Central memory CD8-positive, alpha-beta T cell (primary cell): ENCODE measurements at regions not wholly inside any gene's neighbourhood (a gene's known extent, or its start where the extent isn't known, plus 50 kb on each side); places are given as distances from the start of the nearest gene placed in this dataset.

Experiments
- ATAC-seq: fragments of 150-1000 bp; cut with Tn5 transposase; replicated peaks from 2 replicates; pipeline ENCODE4 v1.10.0; 2022; ENCODE audit warnings: mild to moderate bottlenecking, moderate FRiP score, moderate number of reproducible peaks; ENCODE audit not compliant: poor library complexity, severe bottlenecking; ENCODE audit errors: extremely low read depth
- DNase-seq, 2 donors: peaks; one replicate each; pipeline ENCODE4 v3.0.0; 2021; ENCODE audit warnings: low spot score in 2 of 2
- H3K27ac Mint-ChIP-seq: one replicate; pipeline ENCODE4 v1.8.0; 2022; ENCODE audit warnings: low read depth, mild to moderate bottlenecking, moderate library complexity, mixed read lengths
- H3K27me3 Mint-ChIP-seq: one replicate; pipeline ENCODE4 v1.8.0; 2022; ENCODE audit warnings: mixed read lengths
- H3K36me3 Mint-ChIP-seq: one replicate; pipeline ENCODE4 v1.8.0; 2022; ENCODE audit warnings: mild to moderate bottlenecking, moderate library complexity, mixed read lengths; ENCODE audit not compliant: insufficient read depth
- H3K4me1 Mint-ChIP-seq: one replicate; pipeline ENCODE4 v1.8.0; 2022; ENCODE audit warnings: mixed read lengths
- H3K4me3 Mint-ChIP-seq: one replicate; pipeline ENCODE4 v1.8.0; 2022; ENCODE audit warnings: mild to moderate bottlenecking, moderate library complexity, mixed read lengths
- H3K9me3 Mint-ChIP-seq: one replicate; pipeline ENCODE4 v1.8.0; 2022; ENCODE audit warnings: mixed read lengths

DNA sequence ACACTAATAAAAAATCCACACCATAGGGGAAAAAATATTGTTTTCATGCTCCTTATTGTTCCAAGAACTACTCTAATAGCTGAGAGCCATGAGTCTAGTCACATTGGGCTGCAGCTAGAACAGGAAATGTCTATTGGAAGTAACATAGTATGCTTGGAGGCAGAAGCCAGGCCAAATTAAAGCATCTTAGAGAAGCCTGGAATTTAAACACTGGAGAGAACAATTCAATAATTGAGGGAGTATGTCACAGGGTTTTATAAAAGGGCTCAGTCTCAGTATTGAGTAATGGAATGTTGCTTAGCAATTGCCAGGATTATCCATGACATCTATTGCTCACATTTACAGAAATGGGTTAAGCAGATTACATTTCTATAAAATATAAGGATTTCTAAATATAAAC is 471.3 kb downstream of the LMO4 start:
- H3K27me3 Mint-ChIP-seq: no peaks in the 10 kb centered on the region
- no peak overlapping the region for H3K27ac Mint-ChIP-seq
- ATAC-seq: no peak
- H3K9me3 Mint-ChIP-seq: no peaks in the 10 kb centered on the region
- no peaks in the 10 kb centered on the region for H3K36me3 Mint-ChIP-seq
- H3K4me3 Mint-ChIP-seq: no peak overlapping the region
- no peaks in the 10 kb centered on the region for H3K4me1 Mint-ChIP-seq
- no peak for DNase-seq

DNA sequence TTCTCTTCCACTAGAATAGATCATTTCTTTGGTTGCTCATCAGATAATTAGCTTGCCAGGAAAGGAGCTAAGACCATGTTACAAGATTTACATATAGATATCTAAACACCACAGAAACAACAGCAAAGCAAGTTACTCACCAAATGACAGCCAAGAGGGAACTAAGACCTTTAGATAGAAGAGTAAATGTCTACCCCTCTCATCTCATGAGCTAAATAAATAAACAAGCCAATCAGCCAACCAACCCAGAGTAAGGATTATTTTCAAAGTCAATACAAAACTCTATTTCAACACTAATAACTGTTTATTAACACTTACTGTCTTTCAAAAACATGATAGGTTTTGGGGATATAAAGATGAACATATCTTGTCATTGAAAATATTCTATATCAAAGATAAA is 474.7 kb downstream of the LMO4 start:
- H3K27me3 Mint-ChIP-seq: peaks cover 4% of the 10 kb centered on the region
- no peak for DNase-seq
- no peak overlapping the region for H3K27ac Mint-ChIP-seq
- H3K4me3 Mint-ChIP-seq: no peak overlapping the region
- no peak for ATAC-seq
- H3K36me3 Mint-ChIP-seq: no peaks in the 10 kb centered on the region
- no peaks in the 10 kb centered on the region for H3K9me3 Mint-ChIP-seq
- H3K4me1 Mint-ChIP-seq: no peaks in the 10 kb centered on the region

DNA sequence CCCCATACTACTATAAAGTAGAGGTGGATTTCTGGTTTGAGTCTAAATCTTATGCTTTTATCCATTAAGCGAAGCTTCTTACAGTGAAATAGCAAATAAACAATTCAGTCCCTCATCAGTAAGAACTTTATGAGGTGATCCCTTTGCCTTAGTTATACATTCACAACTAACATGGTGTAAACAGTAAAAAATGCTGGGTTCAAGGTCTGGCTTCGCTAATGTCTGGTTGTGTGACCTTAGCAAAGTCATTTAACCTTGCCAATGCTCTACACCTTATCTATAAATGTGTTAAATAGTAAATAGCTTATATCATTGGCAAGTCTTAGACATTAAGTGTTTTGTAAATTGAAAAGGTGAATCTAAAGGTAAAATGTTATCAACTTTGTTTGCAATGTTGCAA is 475.4 kb downstream of the LMO4 start:
- H3K27me3 Mint-ChIP-seq: peaks cover 11% of the 10 kb centered on the region
- no peaks in the 10 kb centered on the region for H3K36me3 Mint-ChIP-seq
- DNase-seq (no peak), ATAC-seq (no peak)
- no peak overlapping the region for H3K4me3 Mint-ChIP-seq
- no peak overlapping the region for H3K27ac Mint-ChIP-seq
- H3K4me1 Mint-ChIP-seq: no peaks in the 10 kb centered on the region
- no peaks in the 10 kb centered on the region for H3K9me3 Mint-ChIP-seq

- ATAC-seq: no peak
- Mint-ChIP-seq H3K4me3 (no peak overlapping the region), H3K27me3 (peaks cover 14% of the 10 kb centered on the region), H3K27ac (no peak overlapping the region), H3K9me3 (no peaks in the 10 kb centered on the region), H3K36me3 (no peaks in the 10 kb centered on the region), H3K4me1 (no peaks in the 10 kb centered on the region)
- DNase-seq: no peak
Measured at GRCh38 chr1:87805666-87806378, 477.1 kb downstream of the LMO4 start.

GRCh38 chr1:87806379-87807094 is 477.9 kb downstream of the LMO4 start:
- Mint-ChIP-seq H3K27me3 (peaks cover 20% of the 10 kb centered on the region), H3K9me3 (no peaks in the 10 kb centered on the region), H3K27ac (no peak overlapping the region), H3K36me3 (no peaks in the 10 kb centered on the region), H3K4me3 (no peak overlapping the region), H3K4me1 (no peaks in the 10 kb centered on the region)
- DNase-seq: no peak
- no peak for ATAC-seq

DNA sequence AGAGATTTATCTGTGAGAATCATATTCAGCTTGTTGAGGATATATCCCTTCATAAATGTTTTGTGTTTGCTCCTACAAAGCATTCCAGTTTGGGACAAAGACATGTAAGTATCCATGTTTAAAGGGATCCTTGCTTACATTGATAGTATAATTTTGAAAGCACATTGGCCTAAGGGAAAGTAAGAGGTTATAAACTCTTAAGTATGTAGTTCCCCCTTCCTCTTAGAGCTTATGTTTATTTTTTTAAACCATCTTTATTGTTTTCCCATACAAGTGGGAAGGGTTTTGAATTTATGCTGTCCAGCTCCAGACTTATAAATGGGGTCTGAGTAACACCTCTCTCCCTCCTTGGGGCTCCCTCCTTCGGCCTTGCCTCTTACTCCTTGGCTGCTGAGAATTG is 481.5 kb downstream of the LMO4 start:
- H3K9me3 Mint-ChIP-seq: no peaks in the 10 kb centered on the region
- no peaks in the 10 kb centered on the region for H3K4me1 Mint-ChIP-seq
- no peak overlapping the region for H3K4me3 Mint-ChIP-seq
- DNase-seq (no peak), ATAC-seq (no peak)
- peaks cover 20% of the 10 kb centered on the region for H3K27me3 Mint-ChIP-seq
- no peak overlapping the region for H3K27ac Mint-ChIP-seq
- H3K36me3 Mint-ChIP-seq: no peaks in the 10 kb centered on the region

DNA sequence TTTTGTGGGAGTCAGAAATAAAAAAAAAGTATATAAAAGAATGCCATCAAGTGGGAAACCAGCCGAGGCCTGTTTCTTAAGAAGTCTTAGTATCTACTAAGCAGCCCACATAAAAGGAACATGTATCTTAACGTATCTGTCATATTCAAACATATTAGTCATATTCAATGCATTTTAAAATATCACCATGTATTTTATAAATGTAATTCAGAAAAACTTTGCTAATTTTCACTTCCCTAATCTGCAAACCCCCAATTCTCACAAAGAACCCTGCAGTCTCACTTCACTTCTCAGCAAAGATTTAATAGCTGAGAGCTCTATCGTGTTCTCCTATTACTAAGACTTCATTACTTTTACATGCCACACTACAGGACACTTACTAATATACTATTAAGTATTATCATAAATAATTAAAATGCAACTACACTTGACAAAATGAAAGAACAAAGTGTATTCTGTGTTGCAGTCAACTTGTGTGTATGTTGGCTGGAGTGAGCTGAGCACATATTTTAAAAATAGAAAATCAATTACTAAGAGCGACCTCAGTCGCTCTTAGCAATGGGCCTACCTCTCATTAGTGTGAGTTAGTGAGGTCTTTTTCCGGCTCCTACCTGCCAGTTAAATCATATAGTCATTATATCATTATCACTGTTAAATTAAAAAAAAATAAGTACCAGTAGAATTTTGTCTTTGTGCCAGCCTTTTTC is 484.3 kb downstream of the LMO4 start:
- no peak for ATAC-seq
- H3K36me3 Mint-ChIP-seq: no peaks in the 10 kb centered on the region
- H3K4me3 Mint-ChIP-seq: no peak overlapping the region
- H3K27ac Mint-ChIP-seq: no peak overlapping the region
- DNase-seq: no peak
- no peaks in the 10 kb centered on the region for H3K9me3 Mint-ChIP-seq
- H3K4me1 Mint-ChIP-seq: no peaks in the 10 kb centered on the region
- peaks cover 20% of the 10 kb centered on the region for H3K27me3 Mint-ChIP-seq

DNA sequence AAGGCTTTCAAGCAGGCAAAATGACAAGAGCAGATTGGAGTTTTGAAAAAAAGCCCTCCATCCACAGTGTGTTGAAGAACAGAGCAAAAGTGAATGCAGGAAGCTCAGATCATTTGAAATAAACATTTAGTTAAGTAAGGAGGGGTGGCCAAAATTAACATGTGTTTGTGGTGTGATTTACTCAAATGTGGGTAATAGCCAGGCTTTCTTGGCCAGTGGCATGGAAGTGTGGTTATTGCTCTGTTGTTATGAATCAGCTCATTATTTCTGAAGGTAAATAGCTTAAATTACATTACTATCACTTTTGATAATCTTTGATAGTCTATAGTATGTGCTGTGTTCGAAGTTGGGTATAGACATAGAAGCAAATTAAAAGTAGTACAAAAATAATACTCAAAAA is 485.9 kb downstream of the LMO4 start:
- Mint-ChIP-seq H3K27me3 (peaks cover 7% of the 10 kb centered on the region), H3K36me3 (no peaks in the 10 kb centered on the region), H3K9me3 (no peaks in the 10 kb centered on the region), H3K4me1 (no peaks in the 10 kb centered on the region), H3K4me3 (no peak overlapping the region), H3K27ac (no peak overlapping the region)
- DNase-seq (no peak), ATAC-seq (no peak)

DNA sequence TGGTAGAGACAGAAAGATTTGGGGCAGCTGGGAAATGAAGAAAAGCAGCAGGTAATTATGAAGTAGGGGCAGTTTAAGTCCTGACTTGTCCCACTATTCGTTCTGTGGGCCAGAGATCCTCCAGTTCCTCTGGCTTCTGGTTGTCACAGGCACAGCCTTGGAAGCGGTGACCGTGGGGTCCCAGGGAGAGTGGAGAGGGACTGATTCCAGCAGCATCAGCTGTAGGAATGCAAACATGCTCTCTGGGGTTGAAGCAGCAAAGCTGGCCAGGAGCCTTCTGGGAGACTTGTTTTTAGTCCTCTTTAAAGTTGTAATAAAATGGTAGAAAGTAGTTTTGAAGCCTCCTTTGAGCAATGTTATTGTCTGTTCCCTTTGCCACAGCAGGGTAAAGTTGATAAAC is 488.0 kb downstream of the LMO4 start:
- no peak for ATAC-seq
- no peaks in the 10 kb centered on the region for H3K36me3 Mint-ChIP-seq
- H3K9me3 Mint-ChIP-seq: no peaks in the 10 kb centered on the region
- H3K4me1 Mint-ChIP-seq: no peaks in the 10 kb centered on the region
- H3K4me3 Mint-ChIP-seq: no peak overlapping the region
- H3K27ac Mint-ChIP-seq: no peak overlapping the region
- H3K27me3 Mint-ChIP-seq: peaks cover 2% of the 10 kb centered on the region
- no peak for DNase-seq

- Mint-ChIP-seq H3K27me3 (peaks cover 9% of the 10 kb centered on the region), H3K36me3 (no peaks in the 10 kb centered on the region), H3K27ac (no peak overlapping the region), H3K9me3 (no peaks in the 10 kb centered on the region), H3K4me3 (no peak overlapping the region), H3K4me1 (no peaks in the 10 kb centered on the region)
- ATAC-seq (no peak), DNase-seq (no peak)
Measured at GRCh38 chr1:87820668-87821334, 492.1 kb downstream of the LMO4 start.

DNA sequence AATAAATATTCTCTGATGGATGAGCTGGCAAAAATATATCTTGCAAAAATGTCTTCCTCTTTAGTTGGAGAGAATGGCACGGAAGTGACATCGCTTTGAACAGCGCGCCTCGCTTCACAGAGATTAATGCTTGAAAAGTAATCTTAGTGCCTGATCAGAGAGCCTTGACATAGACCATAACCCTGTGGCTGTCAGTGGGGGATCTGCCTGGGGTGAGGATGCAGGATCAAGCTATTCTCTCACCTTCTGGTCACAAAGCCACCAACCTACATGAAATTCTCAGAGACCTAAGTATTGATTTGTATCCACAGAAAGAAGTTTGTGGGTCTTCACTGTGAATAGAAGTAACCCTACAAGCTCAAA is 492.6 kb downstream of the LMO4 start:
- Mint-ChIP-seq H3K9me3 (no peaks in the 10 kb centered on the region), H3K27ac (no peak overlapping the region), H3K27me3 (peaks cover 13% of the 10 kb centered on the region), H3K36me3 (no peaks in the 10 kb centered on the region), H3K4me1 (no peaks in the 10 kb centered on the region), H3K4me3 (no peak overlapping the region)
- ATAC-seq (no peak), DNase-seq (no peak)

DNA sequence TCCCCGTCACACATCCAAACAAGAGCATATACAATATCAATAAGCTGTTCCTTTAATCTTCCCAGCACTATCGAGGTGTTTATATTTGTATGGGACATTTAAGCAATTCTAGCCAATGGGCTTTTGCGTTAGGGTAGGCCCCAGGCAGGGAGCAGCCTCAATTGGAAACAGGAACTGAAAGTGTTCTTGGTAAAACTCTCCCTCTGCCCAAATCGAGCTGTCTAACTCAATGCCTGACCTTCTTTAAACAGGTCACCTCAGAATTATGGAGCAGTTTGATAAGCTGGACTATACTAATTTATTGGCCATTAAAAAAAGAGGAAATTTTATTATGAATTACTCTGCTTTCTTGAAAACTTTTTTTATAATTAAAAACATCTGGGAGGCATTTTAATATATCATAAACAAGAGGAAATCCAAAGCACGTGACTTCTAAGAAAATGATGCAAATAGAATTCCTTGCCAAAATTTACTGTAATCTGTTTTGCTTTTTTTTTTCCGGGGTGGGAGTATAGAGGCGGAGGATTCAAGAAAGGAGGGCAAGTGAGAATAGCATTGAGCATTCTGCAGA is 498.1 kb downstream of the LMO4 start:
- Mint-ChIP-seq H3K36me3 (no peaks in the 10 kb centered on the region), H3K4me1 (no peaks in the 10 kb centered on the region), H3K4me3 (no peak overlapping the region), H3K27ac (no peak overlapping the region), H3K27me3 (peaks cover 34% of the 10 kb centered on the region), H3K9me3 (no peaks in the 10 kb centered on the region)
- DNase-seq (no peak), ATAC-seq (no peak)
